HS-5 (cell line): ENCODE measurements at regions not wholly inside any gene's neighbourhood (a gene's known extent, or its start where the extent isn't known, plus 50 kb on each side); places are given as distances from the start of the nearest gene placed in this dataset.

Experiments
- DNase-seq: peaks from one replicate; pipeline ENCODE4 v3.0.0-alpha.2; 2012; ENCODE audit warnings: low read depth

DNA sequence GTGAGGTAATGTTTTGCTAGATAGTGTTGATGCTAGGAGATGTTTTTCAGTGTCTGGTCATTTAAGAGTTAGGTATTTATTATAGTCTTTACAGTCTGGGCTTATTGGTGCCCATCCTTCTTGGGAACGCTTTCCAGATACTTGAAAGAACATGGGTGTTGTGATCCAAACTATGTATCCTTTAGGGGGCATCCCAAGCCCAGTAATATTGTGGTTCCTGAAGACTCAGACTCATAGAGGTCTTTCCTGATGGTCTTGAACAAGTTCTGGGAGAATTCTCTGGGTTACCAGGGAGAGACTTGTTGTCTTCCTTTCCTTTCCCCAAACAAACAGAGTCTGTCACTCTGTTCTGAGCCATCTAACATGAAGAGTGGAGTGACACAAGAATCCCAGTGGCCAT lies 99.7 kb upstream of the LRRC3B start:
- DNase-seq = no peak

DNA sequence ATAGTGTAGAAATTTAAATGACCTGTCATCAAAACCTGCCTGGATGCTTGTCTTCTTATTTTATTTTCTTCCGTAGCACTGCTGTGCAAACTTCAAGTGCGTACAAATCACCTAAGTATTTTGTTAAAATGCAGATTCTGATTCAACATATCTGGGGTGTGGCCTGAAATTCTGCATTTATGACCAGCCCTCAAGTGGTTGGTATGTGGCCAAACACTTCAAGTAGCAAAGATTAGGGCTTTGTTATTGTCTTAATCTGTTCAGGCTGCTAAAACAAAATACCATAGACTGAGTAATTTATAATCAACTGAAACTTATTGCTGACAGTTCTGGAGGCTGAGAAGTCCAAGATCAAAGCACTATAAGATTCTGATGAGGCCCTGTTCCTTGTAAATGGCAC lies 97.6 kb upstream of the LRRC3B start:
- DNase-seq = no peak

DNA sequence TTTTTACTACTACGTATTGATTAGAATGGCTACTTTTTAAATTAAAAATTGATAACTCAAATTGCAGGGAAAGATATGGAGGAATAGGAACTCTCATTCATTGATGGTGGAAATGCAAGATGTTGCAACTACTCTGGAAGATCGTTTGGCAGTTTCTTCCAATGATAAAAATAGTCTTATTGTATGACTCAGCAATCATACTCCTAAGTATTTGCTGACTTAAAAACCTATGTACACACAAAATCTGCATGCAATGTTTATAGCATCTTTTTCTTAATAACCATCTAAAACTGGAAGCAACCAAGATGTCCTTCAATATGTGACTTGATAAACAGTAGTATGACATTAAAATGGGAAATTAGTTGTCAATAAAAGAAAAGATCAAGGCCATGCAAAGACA lies 87.4 kb upstream of the LRRC3B start:
- DNase-seq = no peak

DNA sequence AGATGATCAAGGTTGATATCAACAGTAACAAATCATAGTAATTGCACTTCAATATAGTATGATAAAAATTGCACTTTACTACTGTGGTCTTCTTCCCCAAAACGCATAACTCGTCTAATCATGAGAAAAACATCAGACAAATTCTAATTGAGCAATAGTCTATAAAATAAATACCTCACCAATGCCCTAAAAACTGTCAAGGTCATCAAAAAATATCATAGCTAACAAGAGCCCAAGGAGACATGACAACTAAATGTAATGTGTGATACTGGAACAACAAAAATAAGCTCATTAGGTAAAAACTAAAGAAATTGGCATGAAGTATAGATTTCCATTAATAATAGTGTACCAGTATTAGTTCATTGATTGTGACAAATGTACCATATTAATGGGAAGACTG lies 85.6 kb upstream of the LRRC3B start:
- no peak for DNase-seq

DNA sequence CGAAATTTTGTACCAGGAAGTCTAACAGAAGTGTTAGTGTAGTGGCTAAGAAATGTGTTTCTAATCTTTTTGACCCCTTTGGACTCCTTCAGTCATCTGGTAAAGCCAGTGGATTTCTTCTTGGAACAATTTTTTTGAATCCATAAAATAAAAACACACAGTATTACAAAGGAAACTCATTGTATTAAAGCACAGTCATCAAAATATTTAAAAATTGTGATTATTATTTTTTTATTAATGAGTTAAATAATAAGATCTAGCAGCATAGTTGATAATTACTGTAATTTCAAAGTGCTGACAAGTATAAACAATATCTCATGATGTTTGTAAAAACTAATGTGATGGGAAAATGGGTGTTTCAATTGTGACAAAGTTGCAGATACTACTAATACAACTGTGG lies 72.2 kb upstream of the LRRC3B start:
- DNase-seq = no peak

DNA sequence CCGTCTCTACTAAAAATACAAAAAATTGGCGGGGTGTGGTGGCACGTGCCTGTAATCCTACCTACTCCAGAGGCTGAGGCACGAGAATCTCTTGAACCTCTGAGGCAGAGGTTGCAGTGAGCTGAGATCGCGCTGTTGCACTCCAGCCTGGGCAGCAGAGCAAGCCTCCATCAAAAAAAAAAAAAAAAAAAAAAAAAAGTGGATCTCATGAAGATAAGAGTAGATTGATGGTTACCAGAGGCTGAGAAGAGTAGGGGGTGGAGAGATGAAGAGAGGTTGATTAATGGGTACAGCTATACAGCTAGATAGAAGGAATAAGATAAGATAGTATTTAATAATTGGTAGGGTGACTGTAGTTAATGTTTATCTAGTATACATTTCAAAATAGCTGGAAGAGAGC lies 65.9 kb upstream of the LRRC3B start:
- DNase-seq = no peak

DNA sequence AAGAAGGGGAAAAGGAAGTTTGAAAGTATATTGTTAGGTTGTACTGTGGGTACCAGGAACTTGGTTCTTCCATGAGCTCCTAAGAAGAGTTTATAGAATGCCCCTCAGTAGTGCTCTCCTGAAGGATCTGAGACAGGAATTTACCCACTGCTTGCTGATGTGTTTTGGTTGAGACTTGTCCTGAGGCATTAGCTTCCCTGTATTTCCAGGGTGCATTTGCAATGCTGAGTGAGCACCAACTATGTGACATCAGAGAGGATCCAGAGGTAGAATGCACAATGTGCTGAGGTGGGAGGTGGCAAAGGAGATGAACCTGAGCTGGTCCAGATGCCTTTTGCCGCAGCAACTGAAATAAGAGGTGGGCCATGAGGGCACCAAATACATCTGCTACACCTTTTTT lies 64.3 kb upstream of the LRRC3B start:
- DNase-seq = no peak

DNA sequence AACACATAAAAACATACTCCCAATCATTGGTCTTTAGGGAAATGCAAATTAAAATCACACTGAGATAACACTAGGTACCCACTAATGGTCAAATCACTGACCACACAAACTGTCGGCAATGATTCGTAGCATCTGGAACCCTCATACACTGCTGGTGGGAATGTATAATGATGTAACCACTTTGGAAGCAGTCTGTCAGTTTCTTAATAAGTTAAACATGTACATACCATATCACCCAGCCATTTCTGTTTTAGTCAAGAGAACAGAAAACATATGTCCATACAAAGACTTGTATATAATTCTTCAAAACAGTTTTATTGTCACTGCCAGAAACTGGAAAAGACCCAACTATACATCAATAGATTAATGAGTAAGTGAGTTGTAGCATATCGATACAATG lies 63.3 kb upstream of the LRRC3B start:
- no peak for DNase-seq

DNA sequence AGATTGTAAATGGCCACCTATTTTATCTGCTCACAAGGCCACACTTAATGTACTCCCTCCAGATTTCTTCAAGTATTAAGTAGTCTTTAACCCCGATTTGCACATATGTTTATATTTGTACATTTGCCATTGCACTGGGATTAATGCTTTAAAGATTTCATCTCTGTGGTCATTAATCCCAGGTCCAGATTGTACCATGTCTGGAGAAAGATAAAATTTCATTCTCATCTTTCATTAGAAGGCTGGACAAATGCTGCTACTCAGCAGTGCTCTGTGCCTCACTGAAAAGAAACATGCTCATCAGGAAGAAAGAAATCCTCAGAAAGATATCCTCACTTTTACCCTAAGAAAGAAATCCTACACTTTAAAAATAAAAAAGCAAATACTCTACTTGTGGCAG lies 62.5 kb upstream of the LRRC3B start:
- no peak for DNase-seq

DNA sequence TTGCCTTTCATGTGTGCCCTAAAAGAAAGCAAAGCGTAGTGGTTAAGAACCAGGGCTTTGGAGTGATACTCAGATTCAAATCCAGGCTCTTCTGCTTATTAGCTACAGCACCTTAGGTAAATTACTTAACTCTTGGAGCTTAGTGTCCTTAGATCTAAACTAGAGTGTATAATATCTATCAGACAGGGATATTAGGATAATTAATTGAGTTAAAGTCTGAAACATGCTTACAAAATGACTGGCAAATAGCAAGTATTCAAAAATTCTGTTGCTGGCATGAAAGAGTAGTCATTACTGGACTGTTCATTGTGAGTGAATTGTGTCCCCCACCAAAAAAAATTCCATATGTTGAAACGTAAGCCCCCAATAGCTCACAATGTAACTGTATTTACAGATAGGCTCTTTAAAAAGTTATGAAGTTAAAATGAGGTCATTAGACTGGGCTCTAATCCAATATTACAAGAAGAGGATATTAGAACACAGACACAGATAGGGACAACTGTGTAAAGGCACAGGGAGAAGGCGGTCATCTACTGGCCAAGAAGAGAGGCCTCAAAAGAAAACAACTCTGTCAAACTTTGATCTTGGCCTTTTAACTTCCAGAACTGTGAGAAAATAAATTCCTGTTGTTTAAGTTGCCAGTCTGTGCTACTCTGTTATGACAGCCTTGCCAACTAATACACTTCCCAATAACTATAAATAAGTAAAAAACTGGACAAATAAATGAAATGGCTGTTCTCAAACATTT lies 60.4 kb upstream of the LRRC3B start:
- DNase-seq = no peak
